GM13977 (cell line): ENCODE measurements at regions not wholly inside any gene's neighbourhood (a gene's known extent, or its start where the extent isn't known, plus 50 kb on each side); places are given as distances from the start of the nearest gene placed in this dataset.

Experiments used
- DNase-seq: peaks from one replicate; pipeline ENCODE4 v3.0.0; 2012; ENCODE audit warnings: low spot score
- CTCF ChIP-seq: IDR thresholded peaks from 2 replicates; pipeline ENCODE4 v1.5.1; 2012; ENCODE audit warnings: mild to moderate bottlenecking, control low read depth; ENCODE audit not compliant: insufficient read depth; ENCODE audit errors: extremely low read depth, missing control alignments
- in situ Hi-C: fragments of 300-500 bp; cut with MboI; formaldehyde crosslinking; loops from one replicate; pipeline ENCODE4 v1.12.0; 2022; ENCODE audit warnings: low sequenced_read_pairs, low pct_unique_long_range_greater_than_20kb, mixed read lengths, inconsistent platforms; ENCODE audit not compliant: unreplicated experiment

GRCh38 chr9:134223091-134223490 is 58.7 kb upstream of the RNU6ATAC start:
- in situ Hi-C loops: no loop called here
- no peak for TF ChIP-seq CTCF
- no peak for DNase-seq

GRCh38 chr9:134223591-134224122 is 59.3 kb upstream of the RNU6ATAC start:
- no peak for TF ChIP-seq CTCF
- in situ Hi-C loops: no loop called here
- DNase-seq: no peak

- TF ChIP-seq CTCF: no peak
- in situ Hi-C loops: no loop called here
- DNase-seq: no peak
Measured at GRCh38 chr9:134224127-134224526, 59.8 kb upstream of the RNU6ATAC start.

DNA sequence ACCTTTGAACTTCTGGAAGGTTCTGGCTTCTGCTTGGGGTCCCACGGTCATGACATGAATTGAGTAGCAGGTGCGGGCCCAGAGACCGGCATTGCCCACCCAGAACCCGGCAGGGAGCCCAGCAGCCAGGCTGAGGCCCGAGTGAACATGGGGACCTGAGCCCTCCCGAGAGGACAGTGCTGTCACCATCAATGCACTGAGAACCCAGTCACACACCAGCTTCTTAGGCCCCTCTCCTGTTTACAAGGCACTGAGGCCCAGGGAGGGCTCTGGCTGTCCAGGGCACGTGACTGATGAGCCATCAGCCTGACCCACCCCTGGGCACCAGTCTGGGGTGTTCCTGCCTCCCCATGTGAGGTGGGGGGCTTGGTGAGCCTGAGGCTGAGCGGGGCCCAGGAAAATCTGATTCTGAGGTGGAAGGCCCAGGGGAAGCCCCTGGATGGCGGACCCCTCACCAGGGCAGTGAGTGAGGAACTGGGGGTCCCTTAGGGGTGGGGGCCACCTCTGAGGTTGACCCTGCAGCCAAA is 60.3 kb upstream of the RNU6ATAC start:
- no peak for DNase-seq
- in situ Hi-C loops: no loop called here
- no peak for TF ChIP-seq CTCF

GRCh38 chr9:134225186-134225585 is 60.8 kb upstream of the RNU6ATAC start:
- TF ChIP-seq CTCF: no peak
- in situ Hi-C loops: no loop called here
- DNase-seq: no peak

DNA sequence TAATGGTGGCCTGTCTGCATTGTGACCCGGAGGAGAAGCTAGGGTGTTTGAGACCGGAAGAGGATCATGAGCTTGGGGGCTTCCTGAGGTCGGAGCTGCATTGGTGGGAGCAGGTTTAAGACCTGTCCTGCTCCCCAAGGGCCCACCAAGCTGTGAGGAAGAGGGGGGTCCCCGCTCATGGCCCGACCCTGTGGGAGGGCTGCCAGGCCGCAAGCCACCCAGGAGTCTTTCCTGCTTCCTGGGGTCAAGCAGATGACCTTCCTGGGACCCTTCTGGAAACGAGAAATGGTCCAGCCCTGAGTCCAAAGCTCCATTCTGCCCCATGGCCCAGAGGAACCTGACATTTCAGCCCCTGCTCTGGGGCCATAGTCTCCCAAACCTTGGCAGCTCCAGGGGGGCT is 61.5 kb upstream of the RNU6ATAC start:
- TF ChIP-seq CTCF: no peak
- in situ Hi-C loops: no loop called here
- no peak for DNase-seq

GRCh38 chr9:134226221-134226930 is 62.0 kb upstream of the RNU6ATAC start:
- no peak for TF ChIP-seq CTCF
- DNase-seq: no peak
- in situ Hi-C loops: no loop called here
